OCI-LY3 (cell line): ENCODE measurements at regions not wholly inside any gene's neighbourhood (a gene's known extent, or its start where the extent isn't known, plus 50 kb on each side); places are given as distances from the start of the nearest gene placed in this dataset.

ENCODE experiments used
- H2AFZ ChIP-seq: fragments of 200-600, 300-600 bp; shearing (Covaris generic); 2 replicates; pipeline ENCODE4 v1.6.0; 2014; ENCODE audit warnings: antibody characterized with exemption, low read depth, low read length
- H3K27ac ChIP-seq: fragments of 200-600, 300-600 bp; sonication (generic); 2 replicates; pipeline ENCODE4 v1.5.1; 2014; ENCODE audit warnings: mild to moderate bottlenecking, low read length, moderate library complexity, mixed read lengths
- H3K27me3 ChIP-seq: fragments of 200-600, 300-600 bp; sonication (generic); 2 replicates; pipeline ENCODE4 v1.6.1; 2014; ENCODE audit warnings: low read depth, low read length, mixed read lengths
- H3K36me3 ChIP-seq: fragments of 200-600, 300-600 bp; sonication (generic); replicated peaks from 2 replicates; pipeline ENCODE3; 2014; ENCODE audit warnings: low read depth, low read length, mixed read lengths
- H3K4me1 ChIP-seq: fragments of 300-600, 200-600 bp; sonication (generic); 2 replicates; pipeline ENCODE4 v1.6.1; 2014; ENCODE audit warnings: low read length, mixed read lengths
- H3K4me2 ChIP-seq: fragments of 200-600, 300-600 bp; sonication (generic); 2 replicates; pipeline ENCODE4 v1.6.1; 2014; ENCODE audit warnings: low read length, mixed read lengths
- H3K4me3 ChIP-seq: fragments of 300-600, 200-600 bp; sonication (generic); 2 replicates; pipeline ENCODE4 v1.5.1; 2014; ENCODE audit warnings: antibody characterized with exemption, mild to moderate bottlenecking, low read length, moderate library complexity
- H3K79me2 ChIP-seq: fragments of 300-600, 200-600 bp; shearing (Covaris generic); 2 replicates; pipeline ENCODE4 v1.6.1; 2014; ENCODE audit warnings: mild to moderate bottlenecking, low read length, mixed read lengths
- H3K9ac ChIP-seq: fragments of 300-600, 200-600 bp; shearing (Covaris generic); 2 replicates; pipeline ENCODE4 v1.6.0; 2014; ENCODE audit warnings: mild to moderate bottlenecking, low read length, moderate library complexity
- H3K9me3 ChIP-seq: fragments of 200-600, 300-600 bp; shearing (Covaris generic); 2 replicates; pipeline ENCODE4 v1.6.1; 2014; ENCODE audit warnings: low read length, mixed read lengths; ENCODE audit not compliant: insufficient read depth
- H4K20me1 ChIP-seq: fragments of 200-600, 300-600 bp; sonication (generic); 2 replicates; pipeline ENCODE4 v1.6.1; 2016; ENCODE audit warnings: low read length, mixed read lengths; ENCODE audit not compliant: insufficient read depth
- EZH2phosphoT487 ChIP-seq: fragments of 200-600 bp; shearing (Covaris generic); IDR thresholded peaks from 2 replicates; pipeline ENCODE4 v1.6.1; 2018; ENCODE audit warnings: antibody characterized with exemption, mixed run types, low read depth
- TF ChIP-seq, protein P1 (sequence below): fragments of 200-600, 300-600 bp; sonication (generic); IDR thresholded peaks from 2 replicates; pipeline ENCODE4 v1.5.1; 2014; ENCODE audit warnings: antibody characterized with exemption, low read length, low read depth

DNA sequence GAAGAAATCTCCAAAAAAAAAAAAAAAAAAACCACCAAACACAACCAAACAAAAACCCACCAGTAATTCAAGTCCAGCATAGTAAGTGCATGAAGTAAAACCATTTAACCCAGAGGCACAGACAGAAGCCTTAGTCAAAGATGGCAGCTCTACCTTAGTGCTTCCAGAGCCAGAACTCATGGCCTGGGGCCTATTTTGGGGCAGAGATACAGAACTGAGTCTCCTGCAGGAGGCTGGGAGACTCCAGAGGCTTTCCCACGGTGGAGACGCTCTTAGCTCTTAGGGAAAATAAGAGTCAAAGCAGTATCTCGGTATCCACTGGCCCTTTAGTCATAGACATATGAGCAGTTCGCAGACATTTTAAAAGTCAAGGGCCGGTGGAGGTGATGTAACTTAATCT is 129.5 kb downstream of the GPX5 start:
- H3K4me3 ChIP-seq, result no peak overlapping the region
- 0 out of 2 replicates have a peak, but pooled peaks cover 3% of the 10 kb centered on the region for H3K4me1 ChIP-seq
- TF ChIP-seq, protein P1, sequence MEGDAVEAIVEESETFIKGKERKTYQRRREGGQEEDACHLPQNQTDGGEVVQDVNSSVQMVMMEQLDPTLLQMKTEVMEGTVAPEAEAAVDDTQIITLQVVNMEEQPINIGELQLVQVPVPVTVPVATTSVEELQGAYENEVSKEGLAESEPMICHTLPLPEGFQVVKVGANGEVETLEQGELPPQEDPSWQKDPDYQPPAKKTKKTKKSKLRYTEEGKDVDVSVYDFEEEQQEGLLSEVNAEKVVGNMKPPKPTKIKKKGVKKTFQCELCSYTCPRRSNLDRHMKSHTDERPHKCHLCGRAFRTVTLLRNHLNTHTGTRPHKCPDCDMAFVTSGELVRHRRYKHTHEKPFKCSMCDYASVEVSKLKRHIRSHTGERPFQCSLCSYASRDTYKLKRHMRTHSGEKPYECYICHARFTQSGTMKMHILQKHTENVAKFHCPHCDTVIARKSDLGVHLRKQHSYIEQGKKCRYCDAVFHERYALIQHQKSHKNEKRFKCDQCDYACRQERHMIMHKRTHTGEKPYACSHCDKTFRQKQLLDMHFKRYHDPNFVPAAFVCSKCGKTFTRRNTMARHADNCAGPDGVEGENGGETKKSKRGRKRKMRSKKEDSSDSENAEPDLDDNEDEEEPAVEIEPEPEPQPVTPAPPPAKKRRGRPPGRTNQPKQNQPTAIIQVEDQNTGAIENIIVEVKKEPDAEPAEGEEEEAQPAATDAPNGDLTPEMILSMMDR, result no peak
- TF ChIP-seq EZH2phosphoT487, result no peak
- H3K79me2 ChIP-seq, result no peaks in the 10 kb centered on the region
- no peaks in the 10 kb centered on the region for H3K27me3 ChIP-seq
- H3K9me3 ChIP-seq, result no peaks in the 10 kb centered on the region
- no peak overlapping the region for H3K4me2 ChIP-seq
- no peaks in the 10 kb centered on the region for H4K20me1 ChIP-seq
- no peak overlapping the region for H3K9ac ChIP-seq
- no peak overlapping the region for H2AFZ ChIP-seq
- no peaks in the 10 kb centered on the region for H3K36me3 ChIP-seq
- H3K27ac ChIP-seq, result no peak overlapping the region

DNA sequence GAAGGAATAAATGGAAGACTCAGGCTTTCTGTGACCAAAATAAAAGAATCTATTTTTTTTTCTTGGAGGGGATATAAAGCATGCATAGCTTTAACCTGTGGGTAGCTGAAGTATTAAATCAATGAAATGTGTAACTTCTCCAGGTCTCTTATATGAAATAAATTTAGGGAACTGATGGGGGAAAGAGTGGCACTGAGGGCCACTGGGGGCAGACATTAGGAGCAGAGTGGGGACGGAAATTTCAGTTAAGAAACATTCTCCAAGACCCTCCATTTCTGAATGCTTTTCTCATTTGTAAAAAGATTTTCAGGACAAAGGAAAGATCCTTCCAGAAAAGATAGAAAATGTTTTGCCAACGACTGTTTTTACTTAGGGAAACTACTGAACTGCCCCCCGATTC is 131.0 kb downstream of the GPX5 start:
- Histone ChIP-seq H4K20me1 (no peaks in the 10 kb centered on the region), H3K36me3 (no peaks in the 10 kb centered on the region), H3K9me3 (no peaks in the 10 kb centered on the region), H3K4me1 (0 out of 2 replicates have a peak, but pooled peaks cover 3% of the 10 kb centered on the region), H3K9ac (no peak overlapping the region), H3K79me2 (no peaks in the 10 kb centered on the region), H3K27me3 (no peaks in the 10 kb centered on the region), H2AFZ (0 out of 2 replicates have a peak overlapping the region, but pooled peaks have one; percentile 46), H3K27ac (no peak overlapping the region), H3K4me3 (peak overlapping the region; percentile 93), H3K4me2 (peak overlapping the region; percentile 92)
- TF ChIP-seq EZH2phosphoT487, result no peak
- TF ChIP-seq, protein P1, result no peak

DNA sequence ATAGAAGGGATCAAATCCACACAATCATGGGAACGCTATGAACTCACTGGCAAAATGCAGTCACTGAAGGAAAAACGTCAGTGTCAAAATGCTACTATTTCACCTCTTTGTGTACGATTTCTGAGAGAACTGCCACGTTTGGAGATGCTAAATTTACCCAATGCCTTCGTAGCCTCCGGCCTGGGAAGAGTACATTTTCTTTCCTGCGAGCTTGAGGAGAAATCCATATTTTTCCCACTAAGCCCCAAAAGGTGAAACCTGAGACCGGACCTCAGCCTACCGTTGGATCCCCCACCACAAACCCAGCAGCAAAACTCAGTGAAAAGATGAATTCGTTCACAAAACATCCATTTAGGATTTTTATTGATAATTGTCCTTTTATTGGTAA is 131.7 kb downstream of the GPX5 start:
- H2AFZ ChIP-seq, result peak overlapping the region; percentile 46; the same call in 1 of the 2 replicates

DNA sequence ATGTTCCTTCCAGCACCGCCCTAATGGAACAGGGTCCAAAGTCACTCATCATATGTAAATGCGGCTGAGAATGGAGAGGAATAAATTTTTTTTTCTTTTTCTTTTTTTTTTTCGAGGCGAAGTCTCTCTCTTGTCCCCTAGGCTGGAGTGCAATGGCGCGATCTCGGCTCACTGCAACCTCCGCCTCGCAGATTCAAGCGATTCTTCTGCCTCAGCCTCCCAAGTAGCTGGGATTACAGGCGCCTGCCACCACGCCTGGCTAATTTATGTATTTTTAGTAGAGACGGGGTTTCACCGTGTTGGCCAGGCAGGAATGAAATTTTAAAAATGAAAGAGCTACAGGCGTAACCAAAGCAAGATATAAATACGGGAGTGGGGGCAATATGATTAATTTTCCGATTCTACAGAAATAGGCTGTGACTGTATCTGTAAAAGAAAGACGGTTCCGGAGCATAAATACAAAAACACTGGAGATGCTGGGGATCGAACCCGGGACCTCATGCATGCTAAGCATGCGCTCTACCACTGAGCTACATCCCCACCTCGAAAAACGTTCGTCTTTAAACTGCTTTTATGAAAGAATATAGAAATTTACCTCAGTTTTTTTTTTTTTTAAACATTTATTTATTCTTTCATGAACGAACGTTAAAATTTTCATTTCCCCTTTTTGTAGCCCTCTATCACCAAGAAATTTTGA is 132.2 kb downstream of the GPX5 start:
- Histone ChIP-seq H2AFZ (peak overlapping the region; percentile 93), H4K20me1 (no peaks in the 10 kb centered on the region), H3K4me2 (peak overlapping the region; percentile 92), H3K9me3 (no peaks in the 10 kb centered on the region), H3K27ac (no peak overlapping the region), H3K79me2 (no peaks in the 10 kb centered on the region), H3K4me3 (peak overlapping the region; percentile 93), H3K36me3 (no peaks in the 10 kb centered on the region), H3K27me3 (no peaks in the 10 kb centered on the region), H3K4me1 (0 out of 2 replicates have a peak, but pooled peaks cover 3% of the 10 kb centered on the region), H3K9ac (peak overlapping the region; percentile 72)
- TF ChIP-seq, protein P1, result no peak
- no peak for TF ChIP-seq EZH2phosphoT487

More for the DNA sequence above, 131.7 kb downstream of the GPX5 start:
- H3K9ac ChIP-seq, result peak overlapping the region; percentile 19; the same call in 1 of the 2 replicates
- no peaks in the 10 kb centered on the region for H3K9me3 ChIP-seq
- TF ChIP-seq, protein P1, result no peak
- no peak for TF ChIP-seq EZH2phosphoT487
- H4K20me1 ChIP-seq, result no peaks in the 10 kb centered on the region
- no peaks in the 10 kb centered on the region for H3K79me2 ChIP-seq
- peak overlapping the region; percentile 92 for H3K4me2 ChIP-seq
- peak overlapping the region; percentile 93 for H3K4me3 ChIP-seq
- no peaks in the 10 kb centered on the region for H3K36me3 ChIP-seq
- no peak overlapping the region for H3K27ac ChIP-seq
- 0 out of 2 replicates have a peak, but pooled peaks cover 3% of the 10 kb centered on the region for H3K4me1 ChIP-seq
- H3K27me3 ChIP-seq, result no peaks in the 10 kb centered on the region
